HG03558 (cell line): ENCODE measurements at regions not wholly inside any gene's neighbourhood (a gene's known extent, or its start where the extent isn't known, plus 50 kb on each side); places are given as distances from the start of the nearest gene placed in this dataset.
"Not testable (repeated sequence)": the region's sequence is repeated elsewhere in the genome, so short reads cannot be mapped to it uniquely, and the experiment has no call there.

Experiments used
- ATAC-seq: cut with Tn5 transposase; IDR thresholded peaks from one replicate; pipeline ENCODE4 v1.9.1; 2021; ENCODE audit warnings: moderate number of reproducible peaks; ENCODE audit not compliant: unreplicated experiment; ENCODE audit errors: extremely low read depth

DNA sequence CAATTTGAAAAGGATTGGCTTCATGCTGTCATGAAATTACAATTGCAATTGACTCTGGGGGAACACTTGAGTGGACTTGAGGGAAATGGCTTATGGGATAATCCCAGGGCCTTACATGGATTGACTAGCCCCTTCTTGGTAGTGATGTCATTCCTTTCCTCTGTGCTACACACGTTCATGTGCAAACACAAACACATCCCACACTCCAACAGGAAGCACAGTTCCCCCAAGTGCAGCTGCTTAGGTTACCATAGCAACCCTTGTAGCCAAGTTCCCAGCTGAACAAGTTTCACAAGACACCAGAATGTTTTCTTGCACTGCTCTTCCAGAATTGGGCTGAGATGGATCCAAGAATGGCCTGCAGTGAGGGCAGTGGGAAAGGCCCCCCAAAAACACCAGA lies 217.0 kb downstream of the ZNF621 start:
- no peak for ATAC-seq

DNA sequence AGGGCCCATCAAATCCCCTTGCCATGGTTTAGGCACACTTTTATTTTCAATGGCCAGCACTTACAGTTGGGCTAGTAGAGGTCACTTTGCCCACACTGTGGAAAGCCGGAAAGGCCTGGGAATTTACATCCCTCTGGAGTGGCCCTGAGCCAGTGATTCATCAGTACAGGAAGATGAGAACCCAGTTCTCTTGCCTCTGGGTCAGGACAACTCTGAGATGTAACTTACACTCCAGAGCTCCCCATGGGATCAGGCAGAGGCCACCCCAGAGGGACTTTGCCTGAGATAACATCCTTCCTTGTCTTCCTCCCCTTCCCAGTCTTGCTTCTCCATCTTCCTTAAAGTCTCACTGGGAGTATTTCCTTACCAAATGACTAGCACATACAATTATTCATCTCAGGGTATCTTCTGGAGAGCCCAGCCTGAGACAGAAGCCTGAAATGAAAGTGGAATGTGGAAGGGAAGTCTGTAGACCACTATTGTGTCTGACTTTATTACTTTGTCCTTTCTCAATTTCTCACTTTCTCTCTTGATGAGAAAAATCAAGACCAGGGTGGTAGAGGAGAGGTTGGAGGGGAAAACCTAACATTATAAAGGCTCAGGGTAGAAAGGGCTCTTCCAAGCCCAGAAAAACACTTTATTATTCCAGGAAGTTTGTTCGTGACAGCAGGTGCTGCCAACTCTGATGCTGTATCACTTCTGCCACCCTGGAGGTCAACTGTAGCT lies 220.8 kb downstream of the ZNF621 start:
- no peak for ATAC-seq

DNA sequence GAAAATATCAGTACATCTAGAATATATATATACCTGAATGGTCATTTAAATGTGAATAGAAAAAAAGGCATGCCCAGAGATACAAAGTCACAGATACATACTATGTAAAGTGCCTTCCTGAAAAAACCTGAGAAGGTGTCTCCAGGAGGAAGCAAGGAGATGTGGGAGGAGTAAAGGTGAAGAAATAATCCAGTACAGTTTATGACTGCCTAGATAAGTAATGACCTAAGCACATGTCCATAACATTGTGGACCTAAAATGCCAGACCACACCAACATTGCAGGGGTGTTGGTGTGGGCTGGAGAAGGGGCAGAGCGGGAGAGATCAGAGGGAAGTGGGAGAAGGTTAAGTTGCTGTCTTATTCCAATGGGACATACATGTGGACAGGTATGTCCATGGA lies 226.9 kb downstream of the ZNF621 start:
- ATAC-seq, result no peak

DNA sequence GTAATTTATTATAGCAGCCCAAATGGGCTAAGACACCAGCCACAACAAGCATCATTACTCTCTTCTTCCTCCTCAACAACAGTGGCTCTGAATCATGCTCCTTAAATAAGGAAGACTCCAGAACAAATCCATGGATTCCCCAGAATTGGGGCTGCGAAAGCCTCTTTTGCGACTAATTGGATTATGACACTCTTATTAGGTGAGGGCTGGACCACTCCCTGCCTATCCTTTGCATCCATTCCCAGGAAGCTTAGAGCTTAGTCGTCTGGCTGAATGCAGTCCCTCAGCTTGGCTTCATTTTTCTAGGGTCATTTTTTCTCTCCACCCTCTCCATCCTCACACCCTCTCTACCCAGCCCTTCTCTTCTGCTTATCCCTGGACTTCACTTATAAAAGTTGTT lies 227.7 kb downstream of the ZNF621 start:
- no peak for ATAC-seq

DNA sequence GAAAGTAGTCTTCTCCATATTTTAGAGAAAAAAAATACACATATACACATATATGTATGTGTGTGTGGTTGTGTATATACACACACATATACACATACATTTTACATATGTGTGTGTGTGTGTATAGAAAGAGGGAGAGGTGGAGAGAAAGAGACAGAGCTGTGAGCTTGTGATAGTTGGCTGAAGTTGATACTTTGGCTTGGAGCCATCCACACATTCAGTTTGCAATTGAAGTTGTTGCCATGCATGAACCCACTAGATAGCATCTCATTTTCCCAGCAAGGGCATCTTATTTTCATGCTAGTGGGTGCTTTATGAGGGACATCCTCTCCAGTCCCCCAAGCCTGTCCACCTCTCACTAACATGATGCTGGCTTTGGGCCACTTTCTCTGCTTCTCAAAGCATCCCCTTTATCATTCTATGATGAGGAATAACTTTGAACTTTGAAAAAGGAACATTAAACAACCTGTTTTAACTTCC lies 228.6 kb downstream of the ZNF621 start:
- no peak for ATAC-seq

DNA sequence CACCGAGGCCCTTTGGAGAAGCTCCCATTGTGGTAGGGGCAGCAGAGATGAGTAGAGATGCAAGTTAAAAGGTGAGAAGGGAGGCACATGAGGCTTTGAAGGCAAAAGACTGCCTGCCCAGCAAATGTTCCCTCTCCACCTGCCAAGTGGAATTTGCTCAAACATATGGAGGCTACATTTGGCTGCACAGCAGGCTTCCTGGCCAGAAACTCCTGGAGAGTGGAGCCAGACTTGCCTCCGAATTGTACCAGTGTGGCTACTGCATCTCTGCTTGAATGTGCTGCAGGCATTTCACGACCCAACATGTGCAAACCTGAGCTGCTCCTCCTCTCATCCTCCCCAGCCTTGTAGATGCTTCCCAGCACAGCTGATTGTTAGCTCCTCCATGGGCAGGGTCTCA lies 229.2 kb downstream of the ZNF621 start:
- no peak for ATAC-seq

DNA sequence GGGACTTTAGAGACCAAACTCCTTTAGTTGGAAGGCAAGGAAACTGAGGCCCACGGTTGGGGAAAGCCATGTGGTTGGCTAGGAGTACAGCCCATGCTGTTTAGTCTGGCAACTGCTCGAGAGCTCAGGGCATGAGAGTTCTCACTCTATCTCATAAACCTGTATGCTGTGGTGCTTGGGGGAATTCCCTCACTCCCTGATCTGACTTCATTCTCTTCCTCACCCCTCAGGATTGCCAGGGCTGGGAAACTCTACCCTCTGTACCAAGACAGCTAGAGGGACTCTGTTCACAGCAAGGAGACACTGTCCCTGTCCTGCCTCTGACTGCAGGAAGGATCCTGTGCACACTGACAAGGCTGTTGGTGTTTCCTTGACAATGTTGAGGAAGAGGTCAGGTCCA lies 230.2 kb downstream of the ZNF621 start:
- no peak for ATAC-seq

DNA sequence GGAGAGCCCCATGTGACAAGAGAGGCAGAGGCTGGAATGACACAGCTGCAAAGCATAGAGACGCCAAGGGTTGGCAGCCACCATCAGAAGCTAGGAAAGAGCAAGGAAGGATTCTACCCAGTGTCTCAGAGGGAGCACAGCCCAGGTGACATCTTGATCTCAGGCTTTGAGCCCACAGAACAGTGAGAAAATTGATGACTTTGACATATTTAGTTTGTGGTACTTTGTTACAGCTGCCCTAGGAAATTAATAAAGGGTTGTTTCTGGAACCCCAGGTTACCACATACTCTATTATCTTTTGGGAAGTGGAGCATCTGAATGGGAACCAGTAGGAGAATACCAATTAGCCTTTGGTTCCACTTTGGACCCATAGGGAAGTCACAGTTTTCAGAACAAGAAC lies 231.7 kb downstream of the ZNF621 start:
- ATAC-seq, result no peak

DNA sequence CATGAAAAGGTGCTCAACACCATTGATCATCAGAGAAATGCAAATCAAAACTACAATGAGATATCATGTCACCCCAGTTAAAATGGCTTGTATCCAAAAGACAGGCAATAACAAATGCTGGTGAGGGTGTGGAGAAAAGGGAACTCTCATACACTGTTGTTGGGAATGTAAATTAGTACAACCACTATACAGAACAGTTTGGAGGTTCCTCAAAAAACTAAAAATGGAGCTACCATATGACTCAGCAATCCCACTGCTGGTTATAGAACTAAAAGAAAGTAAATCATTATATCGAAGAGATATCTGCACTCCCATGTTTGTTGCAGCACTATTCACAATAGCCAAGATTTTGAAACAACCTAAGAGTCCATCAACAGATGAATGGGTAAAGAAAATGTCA lies 238.0 kb downstream of the ZNF621 start:
- not testable (repeated sequence) for ATAC-seq

DNA sequence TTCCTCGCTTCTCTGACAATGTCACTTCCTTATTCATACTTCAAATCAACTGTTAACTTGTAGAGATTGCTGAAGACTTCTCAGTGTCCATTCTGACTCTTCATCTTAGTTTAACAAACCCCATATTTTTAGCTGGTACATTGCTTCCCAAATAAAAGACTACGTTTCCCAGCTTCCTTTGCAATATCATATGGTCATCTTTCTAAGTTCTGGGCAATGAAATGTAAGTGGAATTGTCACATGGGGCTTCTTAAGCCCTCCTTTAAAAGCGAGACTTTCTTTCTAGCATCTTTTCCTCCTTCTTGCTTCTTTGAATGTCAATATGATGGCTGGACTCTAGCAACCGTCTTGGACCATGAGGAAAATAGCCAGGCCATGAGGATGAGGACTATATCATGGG lies 239.0 kb downstream of the ZNF621 start:
- no peak for ATAC-seq

DNA sequence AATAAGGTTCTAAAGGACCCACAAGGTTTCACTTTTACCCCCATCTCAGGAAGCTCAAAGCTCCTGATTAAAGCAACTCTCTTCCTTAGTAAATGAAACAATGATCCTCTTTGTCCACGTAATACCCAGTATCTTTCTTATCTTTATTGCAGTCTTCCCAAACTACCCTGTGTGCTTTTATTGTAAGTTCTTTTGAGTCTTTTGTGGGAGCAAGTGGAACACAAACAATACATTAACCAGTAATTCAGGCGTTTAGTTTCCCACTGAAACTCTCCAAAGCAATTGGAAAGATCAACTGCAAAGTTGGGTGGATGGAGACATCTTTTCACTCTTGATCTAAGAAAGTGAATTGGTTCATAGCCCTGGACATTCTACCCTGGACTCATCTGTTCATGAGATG lies 240.0 kb downstream of the ZNF621 start:
- no peak for ATAC-seq

DNA sequence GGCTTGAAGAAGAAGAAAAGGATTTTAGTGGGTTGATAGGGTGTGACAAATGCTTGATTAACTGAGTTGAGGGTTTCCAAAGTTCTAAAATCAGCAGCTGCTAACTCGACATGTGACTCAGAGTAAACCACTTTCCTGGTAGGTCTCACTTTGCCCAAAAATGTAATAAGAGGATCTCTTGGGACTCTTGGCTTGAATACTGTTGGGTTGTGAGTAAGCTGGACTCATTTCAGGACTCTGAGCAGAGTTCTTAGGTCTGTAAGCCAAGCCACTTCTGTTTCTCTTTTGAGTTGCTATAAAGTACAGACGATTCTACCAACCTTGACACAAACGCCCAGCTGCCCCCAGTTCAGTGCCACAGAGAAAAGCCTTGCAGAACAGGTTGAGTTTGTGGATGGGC lies 241.1 kb downstream of the ZNF621 start:
- peak; percentile 91 for ATAC-seq

DNA sequence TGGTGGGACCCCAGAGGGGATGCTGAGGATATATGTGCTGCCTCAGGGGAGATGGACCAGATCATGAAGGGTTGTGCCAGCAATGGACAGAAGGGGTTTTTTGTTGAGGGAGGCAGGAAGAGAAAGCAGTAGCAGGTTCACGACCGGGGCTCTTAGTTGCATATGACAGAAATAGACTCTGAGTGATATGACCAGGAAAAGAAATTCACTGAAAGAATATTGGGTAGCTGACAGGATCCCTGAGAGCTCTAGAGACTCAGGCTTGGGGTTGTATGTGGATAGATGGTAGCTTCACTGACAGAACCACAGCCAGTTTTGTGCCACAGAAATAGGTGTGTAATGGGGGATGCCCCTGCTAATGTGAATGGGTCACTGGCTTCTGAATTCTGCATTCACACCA lies 241.6 kb downstream of the ZNF621 start:
- ATAC-seq, result no peak

DNA sequence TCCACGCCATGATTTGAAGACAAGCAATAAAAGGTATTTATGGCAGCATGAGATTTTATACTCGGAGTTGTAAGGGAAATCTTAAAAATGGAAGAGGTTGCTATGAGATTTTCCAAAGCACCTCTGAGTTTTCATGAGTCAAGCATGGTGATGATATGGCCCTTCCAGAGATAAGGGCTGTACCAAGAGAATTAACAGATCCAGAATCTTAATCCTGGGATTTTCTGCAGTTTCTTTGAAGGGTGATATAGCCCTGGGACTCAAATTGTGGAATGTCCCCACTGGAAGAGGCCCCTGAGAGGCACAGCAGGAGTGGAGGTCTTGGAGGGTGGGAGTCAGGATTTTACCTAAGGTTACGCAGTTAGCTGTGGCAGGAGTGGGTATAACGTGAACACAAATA lies 243.3 kb downstream of the ZNF621 start:
- no peak for ATAC-seq

DNA sequence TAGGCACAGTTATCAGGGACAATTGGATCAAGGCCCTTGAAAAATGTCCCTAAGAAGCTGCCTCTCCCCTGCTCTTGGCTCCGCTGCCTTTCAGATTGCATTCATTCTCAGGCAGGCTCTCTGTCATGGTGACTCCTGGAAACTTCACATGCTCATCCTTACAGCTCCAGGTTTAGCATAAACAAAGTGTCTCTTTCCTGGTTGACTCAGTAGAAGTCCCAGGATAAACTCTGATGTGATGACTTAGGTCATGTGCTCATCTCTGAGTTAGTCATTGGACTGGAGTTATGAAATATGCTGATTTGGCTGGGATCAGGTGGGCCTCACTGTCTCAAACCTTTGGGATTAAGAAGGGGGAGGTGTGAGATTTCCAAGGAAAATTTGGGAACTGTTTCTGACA lies 243.8 kb downstream of the ZNF621 start:
- ATAC-seq, result no peak

DNA sequence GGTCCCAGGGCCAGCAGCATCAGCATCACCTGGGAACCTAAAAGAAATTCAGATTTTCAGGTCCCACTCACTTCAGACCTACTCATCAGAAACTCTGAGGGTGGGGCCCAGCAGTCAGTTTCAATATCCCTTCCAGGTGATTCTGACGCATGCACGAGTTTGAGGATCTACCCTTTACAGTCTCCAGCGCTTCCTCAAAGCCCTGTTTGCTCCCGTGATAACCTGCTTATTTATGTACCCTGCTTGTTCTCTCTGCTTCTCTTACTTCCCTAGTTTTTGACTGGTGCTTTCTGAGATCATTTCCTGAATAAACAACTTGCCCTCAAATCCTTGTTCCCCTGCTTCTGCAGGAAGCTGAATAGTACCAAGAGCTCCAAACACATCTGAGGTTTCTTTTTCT lies 245.3 kb downstream of the ZNF621 start:
- no peak for ATAC-seq

DNA sequence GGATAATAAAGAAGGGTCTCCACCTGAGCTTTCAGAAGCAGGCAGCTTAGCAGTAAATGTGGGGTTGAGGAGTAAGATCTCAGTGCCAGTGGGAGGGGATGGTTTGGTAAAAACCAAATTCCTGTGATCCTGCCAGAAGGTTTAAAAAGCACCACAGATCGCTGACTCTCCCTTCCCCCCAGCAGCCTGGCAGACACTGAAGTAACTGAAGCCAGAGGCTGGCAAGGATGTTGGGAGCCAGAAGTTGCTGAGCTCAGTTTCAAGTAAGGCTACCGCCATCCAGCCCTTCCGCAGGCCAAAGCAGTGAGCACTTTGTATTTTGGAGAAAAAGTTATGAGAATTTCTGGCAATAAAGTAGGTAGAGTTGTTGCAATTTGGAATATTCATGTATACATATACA lies 246.4 kb downstream of the ZNF621 start:
- no peak for ATAC-seq

DNA sequence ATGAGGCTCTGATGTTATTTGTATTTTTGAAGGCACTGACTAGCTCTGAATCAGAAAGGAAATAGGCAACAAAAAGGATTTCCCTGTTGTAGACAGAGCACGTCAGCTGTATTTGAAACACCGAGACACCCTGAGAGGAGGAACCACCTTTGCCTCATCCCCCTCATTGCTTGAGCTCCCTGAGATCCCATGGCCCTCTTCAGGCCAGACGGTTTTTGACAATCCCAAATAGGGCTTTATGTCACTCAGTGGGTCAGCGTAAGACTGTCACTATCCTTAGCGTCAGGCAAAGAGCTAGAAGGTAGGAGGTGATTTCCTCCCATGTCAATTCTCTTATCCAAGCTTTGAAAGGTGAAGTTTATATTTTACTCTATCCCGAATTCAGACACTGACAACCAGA lies 254.3 kb downstream of the ZNF621 start:
- ATAC-seq, result no peak

DNA sequence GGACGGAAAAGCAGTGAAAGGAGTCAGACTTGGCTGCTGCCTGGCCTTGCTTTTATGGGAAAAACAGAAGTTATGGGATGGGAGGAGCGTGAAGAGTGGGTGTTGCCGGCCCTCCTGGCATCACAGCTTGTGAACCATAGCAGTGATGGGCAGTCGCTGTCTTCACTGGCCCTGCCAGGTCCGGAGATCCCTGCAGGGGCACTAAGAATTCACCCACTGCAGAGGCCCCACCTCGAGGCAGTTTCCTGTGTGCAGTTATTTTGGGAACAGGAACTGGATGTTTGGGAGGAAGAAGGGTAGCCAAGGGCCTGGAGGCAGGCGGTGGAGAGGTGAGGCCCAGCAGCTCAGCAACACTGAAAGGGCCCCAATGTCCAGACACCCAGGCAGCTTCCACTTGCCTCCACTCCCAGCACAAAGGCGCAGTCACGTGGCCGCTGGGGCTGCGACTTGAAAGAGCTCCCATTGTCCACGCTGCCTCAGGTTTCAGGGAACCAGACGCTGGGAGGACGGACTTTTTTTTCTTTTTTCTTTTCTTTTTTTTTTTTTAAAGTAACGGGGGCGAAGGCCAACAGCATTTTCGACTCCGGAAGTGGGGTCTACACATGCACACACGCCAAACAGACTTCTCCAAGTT lies 255.6 kb downstream of the ZNF621 start:
- ATAC-seq, result no peak

DNA sequence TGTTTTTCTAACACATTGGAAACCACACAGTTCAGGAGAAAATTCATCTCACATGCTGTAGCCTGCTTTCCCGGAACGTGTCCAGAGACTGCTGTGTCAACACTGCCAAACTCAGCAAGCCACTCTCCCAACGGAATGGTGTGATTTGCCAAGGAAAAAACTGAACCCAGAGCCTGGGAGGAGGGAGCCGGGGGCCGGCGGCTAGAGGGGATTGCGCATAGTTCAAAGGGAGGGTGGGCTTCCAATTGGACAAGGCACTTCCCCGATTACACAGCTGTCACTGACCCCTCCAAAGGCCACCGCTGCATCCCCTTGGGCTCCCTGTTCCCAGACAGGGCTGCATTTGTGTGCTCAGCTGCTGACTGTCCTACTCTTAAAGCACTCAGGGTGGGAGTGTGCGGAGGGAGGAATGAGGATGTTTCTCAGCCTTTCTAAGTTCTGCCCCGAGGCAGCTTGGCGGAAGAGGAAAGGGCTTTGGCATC lies 256.2 kb downstream of the ZNF621 start:
- ATAC-seq, result no peak

DNA sequence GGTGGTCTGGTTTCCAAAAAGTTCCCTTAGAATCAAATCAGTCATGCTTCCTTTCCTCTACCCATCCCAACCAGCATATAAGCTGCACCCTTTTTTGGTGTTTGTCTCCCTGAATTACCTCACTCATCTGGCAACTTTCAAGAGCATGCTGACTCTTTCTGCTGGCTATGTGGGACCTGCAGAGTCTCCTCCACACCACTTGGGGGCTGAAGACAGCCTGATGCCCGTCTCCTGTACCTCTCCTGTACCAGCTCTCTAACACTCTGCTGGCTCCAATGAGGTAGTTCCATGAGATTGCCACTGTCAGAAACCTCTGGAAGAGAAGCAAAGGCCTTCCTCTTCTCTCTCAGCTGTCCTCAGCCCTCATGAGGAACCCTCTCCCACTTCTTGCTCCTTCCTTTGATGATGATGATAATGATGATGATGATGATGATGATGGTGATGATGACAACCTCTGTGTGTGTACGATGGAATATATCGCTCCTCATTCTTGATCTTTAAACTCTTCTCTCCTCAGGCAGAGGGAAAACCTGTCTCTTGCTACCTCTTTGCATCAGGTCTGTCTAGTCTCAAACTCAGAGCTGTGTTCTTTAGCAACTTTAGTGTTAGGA lies 257.5 kb downstream of the ZNF621 start:
- no peak for ATAC-seq

DNA sequence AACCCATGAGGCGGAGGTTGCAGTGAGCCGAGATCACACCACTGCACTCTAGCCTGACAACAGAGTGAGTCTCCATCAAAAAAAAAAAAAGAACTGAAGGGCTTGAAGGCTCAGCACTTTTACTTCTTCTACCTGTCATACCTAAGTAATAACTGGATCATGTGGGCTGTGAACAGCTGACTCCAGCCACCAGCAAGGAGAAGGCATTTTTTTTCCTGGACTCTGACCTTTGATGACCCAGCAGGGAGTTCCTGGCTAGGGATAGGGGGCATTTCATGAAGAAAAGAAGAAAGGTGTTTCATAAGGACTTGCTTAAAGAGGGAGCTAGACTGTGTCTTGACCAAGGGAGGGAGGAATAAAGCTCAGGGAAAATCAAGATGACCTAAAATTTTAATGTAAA lies 266.0 kb downstream of the ZNF621 start:
- no peak for ATAC-seq
